ENCODE measurements at regions not wholly inside any gene's neighbourhood (a gene's known extent, or its start where the extent isn't known, plus 50 kb on each side); places are given as distances from the start of the nearest gene placed in this dataset.

DNA sequence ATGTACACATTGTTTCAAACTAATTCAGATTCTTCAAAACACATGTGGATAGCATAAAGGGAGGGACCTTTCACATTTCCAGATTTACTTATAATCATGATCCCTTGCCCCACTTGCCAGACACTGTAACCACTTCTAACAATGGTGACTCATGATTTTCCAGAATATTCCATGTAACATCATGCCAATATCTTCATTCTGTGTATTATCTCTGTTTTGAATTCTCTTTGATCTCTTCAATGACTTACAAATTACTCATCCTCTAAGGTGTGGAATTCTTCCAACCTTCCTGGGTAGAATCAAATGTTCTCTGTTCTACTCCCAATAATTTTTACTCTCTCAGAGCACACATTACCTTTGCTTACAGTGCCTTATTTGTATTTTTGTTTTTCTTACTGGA, 517.1 kb downstream of the PCDH7 start:
- Histone ChIP-seq H3K36me3 (ENCODE audit: control insufficient read depth in 2 of 3, insufficient read depth in 3 of 3, low read length in 3 of 3) (no peaks in the 10 kb centered on the region), H3K4me3 (ENCODE audit: low read length in 3 of 3) (no peak overlapping the region), H3K9ac (ENCODE audit: low read length in 3 of 3) (no peak overlapping the region), H3K27ac (ENCODE audit: low read depth in 2 of 2, low read length in 2 of 2) (no peak overlapping the region), H3K4me1 (ENCODE audit: control insufficient read depth in 2 of 3, insufficient read depth in 2 of 3, low read depth in 1 of 3, low read length in 3 of 3) (no peaks in the 10 kb centered on the region), H3K27me3 (ENCODE audit: control insufficient read depth, insufficient read depth, low read length) (no peaks in the 10 kb centered on the region), H3K9me3 (ENCODE audit: control insufficient read depth in 2 of 3, insufficient read depth in 1 of 3, low read length in 3 of 3) (no peaks in the 10 kb centered on the region)
- FAIRE-seq (no peak), DNase-seq (no peak)
- intact Hi-C loops (cut with DNase I) = no loop called here
- TF ChIP-seq CTCF (IDR thresholded peaks at IDR 0.05; ENCODE audit: borderline replicate concordance, extremely low read depth, insufficient read depth) = no peak

- no peaks in the 10 kb centered on the region for H3K9me3 ChIP-seq (ENCODE audit: control insufficient read depth in 2 of 3, insufficient read depth in 1 of 3, low read length in 3 of 3)
- peak in 1 of 5 donors; percentile 12 for DNase-seq
- no peak for FAIRE-seq
- no peak overlapping the region for H3K9ac ChIP-seq (ENCODE audit: low read length in 3 of 3)
- TF ChIP-seq CTCF (IDR thresholded peaks at IDR 0.05; ENCODE audit: borderline replicate concordance, extremely low read depth, insufficient read depth) = no peak
- intact Hi-C loops (cut with DNase I) = no loop called here
- no peaks in the 10 kb centered on the region for H3K36me3 ChIP-seq (ENCODE audit: control insufficient read depth in 2 of 3, insufficient read depth in 3 of 3, low read length in 3 of 3)
- no peaks in the 10 kb centered on the region for H3K27me3 ChIP-seq (ENCODE audit: control insufficient read depth, insufficient read depth, low read length)
- no peaks in the 10 kb centered on the region for H3K4me1 ChIP-seq (ENCODE audit: control insufficient read depth in 2 of 3, insufficient read depth in 2 of 3, low read depth in 1 of 3, low read length in 3 of 3)
- H3K4me3 ChIP-seq (ENCODE audit: low read length in 3 of 3) = no peak overlapping the region
- H3K27ac ChIP-seq (ENCODE audit: low read depth in 2 of 2, low read length in 2 of 2) = no peak overlapping the region
These were observed 519.7 kb downstream of the PCDH7 start for GRCh38 chr4:31239886-31240285.

- H3K27me3 ChIP-seq (ENCODE audit: control insufficient read depth, insufficient read depth, low read length) = no peaks in the 10 kb centered on the region
- TF ChIP-seq CTCF (IDR thresholded peaks at IDR 0.05; ENCODE audit: borderline replicate concordance, extremely low read depth, insufficient read depth) = no peak
- H3K27ac ChIP-seq (ENCODE audit: low read depth in 2 of 2, low read length in 2 of 2) = no peak overlapping the region
- FAIRE-seq = no peak
- no peaks in the 10 kb centered on the region for H3K4me1 ChIP-seq (ENCODE audit: control insufficient read depth in 2 of 3, insufficient read depth in 2 of 3, low read depth in 1 of 3, low read length in 3 of 3)
- no peak overlapping the region for H3K4me3 ChIP-seq (ENCODE audit: low read length in 3 of 3)
- no peaks in the 10 kb centered on the region for H3K9me3 ChIP-seq (ENCODE audit: control insufficient read depth in 2 of 3, insufficient read depth in 1 of 3, low read length in 3 of 3)
- DNase-seq = no peak
- H3K36me3 ChIP-seq (ENCODE audit: control insufficient read depth in 2 of 3, insufficient read depth in 3 of 3, low read length in 3 of 3) = no peaks in the 10 kb centered on the region
- intact Hi-C loops (cut with DNase I) = no loop called here
- no peak overlapping the region for H3K9ac ChIP-seq (ENCODE audit: low read length in 3 of 3)
These were observed 521.4 kb downstream of the PCDH7 start for GRCh38 chr4:31241504-31242106.

GRCh38 chr4:31246856-31247255, 526.7 kb downstream of the PCDH7 start:
- H3K27me3 ChIP-seq (ENCODE audit: control insufficient read depth, insufficient read depth, low read length) = no peaks in the 10 kb centered on the region
- H3K4me1 ChIP-seq (ENCODE audit: control insufficient read depth in 2 of 3, insufficient read depth in 2 of 3, low read depth in 1 of 3, low read length in 3 of 3) = no peaks in the 10 kb centered on the region
- H3K4me3 ChIP-seq (ENCODE audit: low read length in 3 of 3) = no peak overlapping the region
- H3K27ac ChIP-seq (ENCODE audit: low read depth in 2 of 2, low read length in 2 of 2) = no peak overlapping the region
- H3K9ac ChIP-seq (ENCODE audit: low read length in 3 of 3) = no peak overlapping the region
- intact Hi-C loops (cut with DNase I) = no loop called here
- no peaks in the 10 kb centered on the region for H3K36me3 ChIP-seq (ENCODE audit: control insufficient read depth in 2 of 3, insufficient read depth in 3 of 3, low read length in 3 of 3)
- no peak for TF ChIP-seq CTCF (IDR thresholded peaks at IDR 0.05; ENCODE audit: borderline replicate concordance, extremely low read depth, insufficient read depth)
- DNase-seq (no peak), FAIRE-seq (no peak)
- H3K9me3 ChIP-seq (ENCODE audit: control insufficient read depth in 2 of 3, insufficient read depth in 1 of 3, low read length in 3 of 3) = no peaks in the 10 kb centered on the region

Data from kidney (tissue), 13 donors.